ENCODE measurements at regions not wholly inside any gene's neighbourhood (a gene's known extent, or its start where the extent isn't known, plus 50 kb on each side); places are given as distances from the start of the nearest gene placed in this dataset.

- TF ChIP-seq CTCF (IDR thresholded peaks at IDR 0.05), result no peak
- TF ChIP-seq EZH2 (IDR thresholded peaks at IDR 0.05), result no peak
- no peak for TF ChIP-seq EZH2phosphoT487 (IDR thresholded peaks at IDR 0.05)
Measured at GRCh38 chr9:104280711-104281110, 186.6 kb downstream of the SMC2 start.
